Gastroesophageal sphincter (tissue), 3 donors: ENCODE measurements at regions not wholly inside any gene's neighbourhood (a gene's known extent, or its start where the extent isn't known, plus 50 kb on each side); places are given as distances from the start of the nearest gene placed in this dataset.

Source experiments
- EP300 ChIP-seq: sonication (generic); formaldehyde crosslinking; IDR thresholded peaks from one replicate; pipeline ENCODE4 v1.6.1; 2017; ENCODE audit warnings: antibody characterized with exemption, mild to moderate bottlenecking
- POLR2A ChIP-seq, 2 donors: fragments of 450-650 bp; IDR thresholded peaks; one replicate each; pipeline ENCODE4 v1.6.1; 2017; ENCODE audit warnings: antibody characterized with exemption in 2 of 2, mild to moderate bottlenecking in 2 of 2, moderate library complexity in 1 of 2
- POLR2AphosphoS5 ChIP-seq: sonication (generic); formaldehyde crosslinking; IDR thresholded peaks from one replicate; pipeline ENCODE4 v1.6.1; 2017; ENCODE audit warnings: antibody characterized with exemption
- TF ChIP-seq, protein P1 (sequence below), 4 experiments: fragments of 200-600 bp in 2 of 4; fragments of 450-650 bp in 2 of 4; sonication (generic) in 1 of 4; IDR thresholded peaks; one replicate each; pipeline ENCODE4 v1.5.1; 2017 to 2019; ENCODE audit warnings: antibody characterized with exemption in 4 of 4, mild to moderate bottlenecking in 2 of 4, moderate library complexity in 2 of 4

- TF ChIP-seq, protein P1, sequence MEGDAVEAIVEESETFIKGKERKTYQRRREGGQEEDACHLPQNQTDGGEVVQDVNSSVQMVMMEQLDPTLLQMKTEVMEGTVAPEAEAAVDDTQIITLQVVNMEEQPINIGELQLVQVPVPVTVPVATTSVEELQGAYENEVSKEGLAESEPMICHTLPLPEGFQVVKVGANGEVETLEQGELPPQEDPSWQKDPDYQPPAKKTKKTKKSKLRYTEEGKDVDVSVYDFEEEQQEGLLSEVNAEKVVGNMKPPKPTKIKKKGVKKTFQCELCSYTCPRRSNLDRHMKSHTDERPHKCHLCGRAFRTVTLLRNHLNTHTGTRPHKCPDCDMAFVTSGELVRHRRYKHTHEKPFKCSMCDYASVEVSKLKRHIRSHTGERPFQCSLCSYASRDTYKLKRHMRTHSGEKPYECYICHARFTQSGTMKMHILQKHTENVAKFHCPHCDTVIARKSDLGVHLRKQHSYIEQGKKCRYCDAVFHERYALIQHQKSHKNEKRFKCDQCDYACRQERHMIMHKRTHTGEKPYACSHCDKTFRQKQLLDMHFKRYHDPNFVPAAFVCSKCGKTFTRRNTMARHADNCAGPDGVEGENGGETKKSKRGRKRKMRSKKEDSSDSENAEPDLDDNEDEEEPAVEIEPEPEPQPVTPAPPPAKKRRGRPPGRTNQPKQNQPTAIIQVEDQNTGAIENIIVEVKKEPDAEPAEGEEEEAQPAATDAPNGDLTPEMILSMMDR (IDR thresholded peaks at IDR 0.05): no peak
- no peak for TF ChIP-seq POLR2A (IDR thresholded peaks at IDR 0.05)
- TF ChIP-seq POLR2AphosphoS5: no peak
- TF ChIP-seq EP300: no peak
These were observed 127.2 kb upstream of the NPY2R start for GRCh38 chr4:155081222-155081621.
